ENCODE measurements at regions not wholly inside any gene's neighbourhood (a gene's known extent, or its start where the extent isn't known, plus 50 kb on each side); places are given as distances from the start of the nearest gene placed in this dataset.

DNA sequence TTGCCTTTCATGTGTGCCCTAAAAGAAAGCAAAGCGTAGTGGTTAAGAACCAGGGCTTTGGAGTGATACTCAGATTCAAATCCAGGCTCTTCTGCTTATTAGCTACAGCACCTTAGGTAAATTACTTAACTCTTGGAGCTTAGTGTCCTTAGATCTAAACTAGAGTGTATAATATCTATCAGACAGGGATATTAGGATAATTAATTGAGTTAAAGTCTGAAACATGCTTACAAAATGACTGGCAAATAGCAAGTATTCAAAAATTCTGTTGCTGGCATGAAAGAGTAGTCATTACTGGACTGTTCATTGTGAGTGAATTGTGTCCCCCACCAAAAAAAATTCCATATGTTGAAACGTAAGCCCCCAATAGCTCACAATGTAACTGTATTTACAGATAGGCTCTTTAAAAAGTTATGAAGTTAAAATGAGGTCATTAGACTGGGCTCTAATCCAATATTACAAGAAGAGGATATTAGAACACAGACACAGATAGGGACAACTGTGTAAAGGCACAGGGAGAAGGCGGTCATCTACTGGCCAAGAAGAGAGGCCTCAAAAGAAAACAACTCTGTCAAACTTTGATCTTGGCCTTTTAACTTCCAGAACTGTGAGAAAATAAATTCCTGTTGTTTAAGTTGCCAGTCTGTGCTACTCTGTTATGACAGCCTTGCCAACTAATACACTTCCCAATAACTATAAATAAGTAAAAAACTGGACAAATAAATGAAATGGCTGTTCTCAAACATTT lies 60.4 kb upstream of the LRRC3B start:
- Histone ChIP-seq H3K9me3 (no peaks in the 10 kb centered on the region), H3K4me1 (ENCODE audit: control insufficient read depth in 1 of 2, insufficient read depth in 2 of 2, low read depth in 1 of 2, low read length in 1 of 2) (peaks cover 0 to 9% of the 10 kb centered on the region in 2 experiments; a peak in 2 of 4 replicates), H3K79me2 (ENCODE audit: insufficient read depth) (no peaks in the 10 kb centered on the region), H3K4me3 (ENCODE audit: low read depth in 2 of 2, low read length in 1 of 2) (no peak overlapping the region), H2AFZ (ENCODE audit: low read depth) (no peak overlapping the region), H3K36me3 (replicated peaks in 1 of 2; ENCODE audit: control insufficient read depth in 1 of 2, insufficient read depth in 2 of 2, low read length in 1 of 2) (no peaks in the 10 kb centered on the region), H3K27me3 (ENCODE audit: insufficient read depth) (no peaks in the 10 kb centered on the region), H3K9me2 (no peaks in the 10 kb centered on the region; the same call in 1 of the 2 replicates), H3F3A (replicated peaks; ENCODE audit: insufficient read depth) (no peaks in the 10 kb centered on the region), H4K20me1 (ENCODE audit: insufficient read depth) (no peaks in the 10 kb centered on the region), H3K9ac (no peak overlapping the region), H3K4me2 (no peak overlapping the region), H3K27ac (ENCODE audit: low read depth in 2 of 2, low read length in 1 of 2) (no peak overlapping the region)
- 15% methylated on average over 3 of the region's 3 CpGs for WGBS (ENCODE audit: low lambda C conversion rate)
- CTCF ChIA-PET, result no interaction called here
- DNase-seq, result no peak
- TF ChIP-seq, protein P1, sequence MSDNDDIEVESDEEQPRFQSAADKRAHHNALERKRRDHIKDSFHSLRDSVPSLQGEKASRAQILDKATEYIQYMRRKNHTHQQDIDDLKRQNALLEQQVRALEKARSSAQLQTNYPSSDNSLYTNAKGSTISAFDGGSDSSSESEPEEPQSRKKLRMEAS (IDR thresholded peaks at IDR 0.05; ENCODE audit: low read depth), result no peak
- TF ChIP-seq, protein P2, sequence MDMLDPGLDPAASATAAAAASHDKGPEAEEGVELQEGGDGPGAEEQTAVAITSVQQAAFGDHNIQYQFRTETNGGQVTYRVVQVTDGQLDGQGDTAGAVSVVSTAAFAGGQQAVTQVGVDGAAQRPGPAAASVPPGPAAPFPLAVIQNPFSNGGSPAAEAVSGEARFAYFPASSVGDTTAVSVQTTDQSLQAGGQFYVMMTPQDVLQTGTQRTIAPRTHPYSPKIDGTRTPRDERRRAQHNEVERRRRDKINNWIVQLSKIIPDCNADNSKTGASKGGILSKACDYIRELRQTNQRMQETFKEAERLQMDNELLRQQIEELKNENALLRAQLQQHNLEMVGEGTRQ (IDR thresholded peaks at IDR 0.05; ENCODE audit: borderline replicate concordance, low read depth, low read length), result no peak
- TF ChIP-seq, protein P3, sequence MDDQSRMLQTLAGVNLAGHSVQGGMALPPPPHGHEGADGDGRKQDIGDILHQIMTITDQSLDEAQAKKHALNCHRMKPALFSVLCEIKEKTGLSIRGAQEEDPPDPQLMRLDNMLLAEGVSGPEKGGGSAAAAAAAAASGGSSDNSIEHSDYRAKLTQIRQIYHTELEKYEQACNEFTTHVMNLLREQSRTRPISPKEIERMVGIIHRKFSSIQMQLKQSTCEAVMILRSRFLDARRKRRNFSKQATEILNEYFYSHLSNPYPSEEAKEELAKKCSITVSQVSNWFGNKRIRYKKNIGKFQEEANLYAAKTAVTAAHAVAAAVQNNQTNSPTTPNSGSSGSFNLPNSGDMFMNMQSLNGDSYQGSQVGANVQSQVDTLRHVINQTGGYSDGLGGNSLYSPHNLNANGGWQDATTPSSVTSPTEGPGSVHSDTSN (IDR thresholded peaks at IDR 0.05), result no peak
- TF ChIP-seq RFX5 (IDR thresholded peaks at IDR 0.05; ENCODE audit: low read length) (no peak), EZH2phosphoT487 (IDR thresholded peaks at IDR 0.05; ENCODE audit: borderline replicate concordance, low read depth) (no peak), ELF1 (IDR thresholded peaks at IDR 0.05) (no peak), POLR2AphosphoS5 (IDR thresholded peaks at IDR 0.05; ENCODE audit: low read depth, low read length) (no peak), SIN3A (IDR thresholded peaks at IDR 0.05; ENCODE audit: borderline replicate concordance, low read depth, low read length) (no peak), CTCF (IDR thresholded peaks at IDR 0.05) (no peak), TCF12 (IDR thresholded peaks at IDR 0.05) (no peak), SMC3 (IDR thresholded peaks at IDR 0.05; ENCODE audit: low read depth, low read length) (no peak), NFIC (IDR thresholded peaks at IDR 0.05; ENCODE audit: borderline replicate concordance) (no peak), FOXJ3 (CRISPR knock-in tag; IDR thresholded peaks at IDR 0.05) (no peak), MXI1 (IDR thresholded peaks at IDR 0.05; ENCODE audit: low read depth, low read length) (no peak), JUND (IDR thresholded peaks at IDR 0.05) (no peak)
- TF ChIP-seq, protein P4, sequence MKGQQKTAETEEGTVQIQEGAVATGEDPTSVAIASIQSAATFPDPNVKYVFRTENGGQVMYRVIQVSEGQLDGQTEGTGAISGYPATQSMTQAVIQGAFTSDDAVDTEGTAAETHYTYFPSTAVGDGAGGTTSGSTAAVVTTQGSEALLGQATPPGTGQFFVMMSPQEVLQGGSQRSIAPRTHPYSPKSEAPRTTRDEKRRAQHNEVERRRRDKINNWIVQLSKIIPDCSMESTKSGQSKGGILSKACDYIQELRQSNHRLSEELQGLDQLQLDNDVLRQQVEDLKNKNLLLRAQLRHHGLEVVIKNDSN (IDR thresholded peaks at IDR 0.05; ENCODE audit: borderline replicate concordance, low read depth), result no peak
- POLR2A ChIA-PET, result no interaction called here

Measured in SK-N-SH (cell line).